ENCODE measurements at regions not wholly inside any gene's neighbourhood (a gene's known extent, or its start where the extent isn't known, plus 50 kb on each side); places are given as distances from the start of the nearest gene placed in this dataset.

GRCh38 chr14:41225433-41225832 lies 381.2 kb upstream of the LRFN5 start:
- TF ChIP-seq CTCF (IDR thresholded peaks at IDR 0.05; ENCODE audit: poor library complexity, severe bottlenecking) (no peak), TAF1 (IDR thresholded peaks at IDR 0.05; ENCODE audit: low read depth) (no peak), EP300 (conservative IDR thresholded peaks at IDR 0.05; ENCODE audit: poor library complexity, severe bottlenecking) (no peak), REST (IDR thresholded peaks at IDR 0.05; ENCODE audit: borderline replicate concordance) (no peak), EZH2 (IDR thresholded peaks at IDR 0.05; ENCODE audit: borderline replicate concordance, insufficient read depth, low read length, poor library complexity, severe bottlenecking) (no peak), POLR2AphosphoS5 (IDR thresholded peaks at IDR 0.05) (no peak), MXI1 (conservative IDR thresholded peaks at IDR 0.05; ENCODE audit: poor library complexity, severe bottlenecking) (no peak), SMC3 (conservative IDR thresholded peaks at IDR 0.05; ENCODE audit: poor library complexity) (no peak)

All from neural cell (in vitro differentiated cells).